GM12801 (cell line): ENCODE measurements at regions not wholly inside any gene's neighbourhood (a gene's known extent, or its start where the extent isn't known, plus 50 kb on each side); places are given as distances from the start of the nearest gene placed in this dataset.

Source experiments
- TF ChIP-seq, protein P1 (sequence below): IDR thresholded peaks from one replicate; pipeline ENCODE4 v1.5.1; 2011; ENCODE audit warnings: control low read depth; ENCODE audit not compliant: insufficient read length; ENCODE audit errors: extremely low read depth

- TF ChIP-seq, protein P1, sequence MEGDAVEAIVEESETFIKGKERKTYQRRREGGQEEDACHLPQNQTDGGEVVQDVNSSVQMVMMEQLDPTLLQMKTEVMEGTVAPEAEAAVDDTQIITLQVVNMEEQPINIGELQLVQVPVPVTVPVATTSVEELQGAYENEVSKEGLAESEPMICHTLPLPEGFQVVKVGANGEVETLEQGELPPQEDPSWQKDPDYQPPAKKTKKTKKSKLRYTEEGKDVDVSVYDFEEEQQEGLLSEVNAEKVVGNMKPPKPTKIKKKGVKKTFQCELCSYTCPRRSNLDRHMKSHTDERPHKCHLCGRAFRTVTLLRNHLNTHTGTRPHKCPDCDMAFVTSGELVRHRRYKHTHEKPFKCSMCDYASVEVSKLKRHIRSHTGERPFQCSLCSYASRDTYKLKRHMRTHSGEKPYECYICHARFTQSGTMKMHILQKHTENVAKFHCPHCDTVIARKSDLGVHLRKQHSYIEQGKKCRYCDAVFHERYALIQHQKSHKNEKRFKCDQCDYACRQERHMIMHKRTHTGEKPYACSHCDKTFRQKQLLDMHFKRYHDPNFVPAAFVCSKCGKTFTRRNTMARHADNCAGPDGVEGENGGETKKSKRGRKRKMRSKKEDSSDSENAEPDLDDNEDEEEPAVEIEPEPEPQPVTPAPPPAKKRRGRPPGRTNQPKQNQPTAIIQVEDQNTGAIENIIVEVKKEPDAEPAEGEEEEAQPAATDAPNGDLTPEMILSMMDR = no peak
Observed at GRCh38 chr13:106186366-106187030, 349.0 kb downstream of the EFNB2 start.

DNA sequence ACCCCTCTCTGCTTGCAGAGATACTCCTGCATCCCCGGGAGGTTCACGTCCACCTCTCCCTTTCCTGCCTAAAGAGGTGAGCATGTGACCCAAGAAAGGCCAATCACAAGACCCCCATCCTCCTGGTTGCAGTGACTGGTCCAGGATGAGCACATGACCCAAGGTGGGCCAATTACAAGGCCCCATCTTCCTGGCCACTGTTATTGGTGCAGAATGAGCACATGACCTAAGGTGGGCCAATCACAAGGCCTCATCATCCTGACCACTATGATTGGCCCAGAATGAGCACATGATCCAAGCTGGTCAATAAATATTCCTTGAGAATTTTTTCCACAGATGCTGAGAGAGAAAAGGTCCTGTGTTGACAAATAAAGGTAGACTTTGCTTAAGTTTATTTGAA lies 350.7 kb downstream of the EFNB2 start:
- TF ChIP-seq, protein P1 = no peak

- TF ChIP-seq, protein P1 = no peak
Observed at GRCh38 chr13:106183410-106184065, 351.9 kb downstream of the EFNB2 start.

GRCh38 chr13:106182404-106182803 lies 353.1 kb downstream of the EFNB2 start:
- TF ChIP-seq, protein P1 = no peak

- TF ChIP-seq, protein P1 = no peak
Observed at GRCh38 chr13:106178816-106179215, 356.6 kb downstream of the EFNB2 start.

DNA sequence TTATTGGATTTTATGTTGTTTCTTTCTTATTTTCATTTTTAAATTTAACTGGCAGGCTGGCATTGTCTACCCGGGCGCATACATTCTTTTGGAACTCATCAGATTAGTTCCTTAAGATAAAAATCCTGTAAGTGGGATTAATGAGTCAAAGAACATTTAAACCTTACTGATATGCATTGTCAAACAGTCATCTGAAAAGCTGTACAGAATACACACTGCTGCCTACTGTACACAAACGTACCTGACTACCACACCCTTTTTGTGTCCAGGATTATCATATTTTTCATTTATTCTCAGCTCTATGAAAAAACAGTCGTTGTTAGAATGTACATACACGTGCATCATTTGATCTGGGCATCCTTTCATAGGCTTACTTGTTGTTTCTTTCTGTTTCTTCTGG lies 358.3 kb downstream of the EFNB2 start:
- TF ChIP-seq, protein P1 = no peak

DNA sequence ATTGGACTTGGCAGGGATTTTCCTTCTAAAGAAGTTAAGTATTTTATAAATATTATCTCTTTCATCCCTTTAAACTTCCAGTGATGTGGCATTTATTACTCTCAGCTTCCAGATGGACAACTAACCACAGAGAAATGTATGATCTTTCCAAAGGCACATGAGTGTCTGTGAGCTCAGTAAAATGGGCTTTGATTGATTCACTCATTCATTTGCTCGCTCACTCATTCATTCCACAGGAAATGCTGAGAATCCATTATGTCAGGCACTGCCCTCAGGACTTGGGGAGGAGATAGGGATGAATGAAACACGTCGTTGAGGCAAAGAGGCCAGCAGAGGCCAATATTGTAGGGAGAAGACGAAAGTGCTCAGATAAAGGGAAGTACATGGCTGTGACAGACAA lies 359.3 kb downstream of the EFNB2 start:
- TF ChIP-seq, protein P1 = no peak
